ENCODE measurements at regions not wholly inside any gene's neighbourhood (a gene's known extent, or its start where the extent isn't known, plus 50 kb on each side); places are given as distances from the start of the nearest gene placed in this dataset.

- Histone ChIP-seq H3K4me2 (ENCODE audit: low read length) (no peak overlapping the region), H2AFZ (no peak overlapping the region), H3K4me1 (no peaks in the 10 kb centered on the region), H3K4me3 (ENCODE audit: low read depth, low read length) (no peak overlapping the region), H3K9ac (no peak overlapping the region), H3K79me2 (no peaks in the 10 kb centered on the region), H3K9me3 (ENCODE audit: control insufficient read depth, low read length) (no peaks in the 10 kb centered on the region), H3K27ac (no peak overlapping the region), H3K27me3 (ENCODE audit: control insufficient read depth, insufficient read depth, low read length) (no peaks in the 10 kb centered on the region), H3K36me3 (ENCODE audit: control insufficient read depth, insufficient read depth, low read length) (no peaks in the 10 kb centered on the region)
- no peak for TF ChIP-seq CTCF (IDR thresholded peaks at IDR 0.05)
Measured at GRCh38 chr9:75390951-75391350, 302.6 kb downstream of the OSTF1 start.

- Histone ChIP-seq H3K36me3 (ENCODE audit: control insufficient read depth, insufficient read depth, low read length) (no peaks in the 10 kb centered on the region), H2AFZ (no peak overlapping the region), H3K4me2 (ENCODE audit: low read length) (no peak overlapping the region), H3K9ac (no peak overlapping the region), H3K79me2 (no peaks in the 10 kb centered on the region), H3K4me1 (no peaks in the 10 kb centered on the region), H3K27me3 (ENCODE audit: control insufficient read depth, insufficient read depth, low read length) (no peaks in the 10 kb centered on the region), H3K4me3 (ENCODE audit: low read depth, low read length) (no peak overlapping the region), H3K9me3 (ENCODE audit: control insufficient read depth, low read length) (no peaks in the 10 kb centered on the region), H3K27ac (no peak overlapping the region)
- TF ChIP-seq CTCF (IDR thresholded peaks at IDR 0.05): no peak
Measured at GRCh38 chr9:75391497-75391896, 303.2 kb downstream of the OSTF1 start.

- no peaks in the 10 kb centered on the region for H3K27me3 ChIP-seq (ENCODE audit: control insufficient read depth, insufficient read depth, low read length)
- no peak overlapping the region for H3K9ac ChIP-seq
- H2AFZ ChIP-seq: no peak overlapping the region
- no peaks in the 10 kb centered on the region for H3K79me2 ChIP-seq
- no peaks in the 10 kb centered on the region for H3K4me1 ChIP-seq
- H3K27ac ChIP-seq: no peak overlapping the region
- TF ChIP-seq CTCF (IDR thresholded peaks at IDR 0.05): no peak
- no peak overlapping the region for H3K4me3 ChIP-seq (ENCODE audit: low read depth, low read length)
- no peaks in the 10 kb centered on the region for H3K9me3 ChIP-seq (ENCODE audit: control insufficient read depth, low read length)
- H3K36me3 ChIP-seq (ENCODE audit: control insufficient read depth, insufficient read depth, low read length): no peaks in the 10 kb centered on the region
- no peak overlapping the region for H3K4me2 ChIP-seq (ENCODE audit: low read length)
Measured at GRCh38 chr9:75395336-75395735, 307.0 kb downstream of the OSTF1 start.

GRCh38 chr9:75397836-75398235 lies 309.5 kb downstream of the OSTF1 start:
- H3K9ac ChIP-seq: no peak overlapping the region

More at GRCh38 chr9:75397836-75398235, 309.5 kb downstream of the OSTF1 start:
- TF ChIP-seq CTCF (IDR thresholded peaks at IDR 0.05): no peak
- no peaks in the 10 kb centered on the region for H3K9me3 ChIP-seq (ENCODE audit: control insufficient read depth, low read length)
- no peak overlapping the region for H3K4me2 ChIP-seq (ENCODE audit: low read length)
- no peaks in the 10 kb centered on the region for H3K27me3 ChIP-seq (ENCODE audit: control insufficient read depth, insufficient read depth, low read length)
- H3K4me1 ChIP-seq: no peaks in the 10 kb centered on the region
- H3K4me3 ChIP-seq (ENCODE audit: low read depth, low read length): no peak overlapping the region
- no peaks in the 10 kb centered on the region for H3K36me3 ChIP-seq (ENCODE audit: control insufficient read depth, insufficient read depth, low read length)
- H3K79me2 ChIP-seq: no peaks in the 10 kb centered on the region
- no peak overlapping the region for H3K27ac ChIP-seq
- H2AFZ ChIP-seq: no peak overlapping the region
